ENCODE measurements at regions not wholly inside any gene's neighbourhood (a gene's known extent, or its start where the extent isn't known, plus 50 kb on each side); places are given as distances from the start of the nearest gene placed in this dataset.

DNA sequence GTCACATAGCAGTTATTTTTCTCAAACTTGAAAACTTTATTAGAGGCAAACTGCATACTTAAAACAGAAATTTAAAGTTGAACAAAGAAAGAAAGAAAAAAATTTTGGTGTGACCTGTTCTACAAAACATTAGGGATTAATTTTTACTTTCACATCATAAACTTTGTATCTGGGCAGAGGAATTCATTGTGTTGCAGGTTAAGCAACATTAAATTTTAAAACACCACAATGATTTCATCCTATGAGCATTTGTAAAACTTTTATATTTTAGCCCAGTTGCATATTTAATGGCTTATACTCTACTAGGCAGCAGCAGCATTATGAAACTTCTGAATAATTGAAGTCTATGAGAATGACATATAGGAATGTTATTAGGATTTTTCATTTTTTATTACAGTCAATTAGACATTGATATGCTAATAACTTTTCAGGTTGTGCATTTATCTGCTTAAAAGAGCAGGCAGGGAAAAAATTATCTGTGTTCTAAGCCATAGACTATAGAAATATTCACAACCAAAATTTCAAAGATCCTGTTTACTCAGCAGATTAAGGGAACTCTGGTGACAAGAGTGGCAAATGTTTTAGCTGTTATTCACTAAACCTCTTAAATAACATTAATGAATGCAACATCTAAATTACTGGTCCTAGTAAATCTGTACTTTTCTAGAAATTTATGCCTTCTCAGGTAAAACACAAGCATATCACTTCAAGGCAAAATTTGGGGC lies 1088.5 kb upstream of the CDH6 start:
- in situ Hi-C loops (cut with HindIII; ENCODE audit: low sequenced_read_pairs), result no loop called here

GRCh38 chr5:30103452-30104202 lies 1089.9 kb upstream of the CDH6 start:
- in situ Hi-C loops (cut with HindIII; ENCODE audit: low sequenced_read_pairs), result no loop called here

GRCh38 chr5:30103052-30103451 lies 1090.4 kb upstream of the CDH6 start:
- in situ Hi-C loops (cut with HindIII; ENCODE audit: low sequenced_read_pairs), result no loop called here

- in situ Hi-C loops (cut with HindIII; ENCODE audit: low sequenced_read_pairs), result no loop called here
These were observed 1091.3 kb upstream of the CDH6 start for GRCh38 chr5:30102185-30102584.

- in situ Hi-C loops (cut with HindIII; ENCODE audit: low sequenced_read_pairs), result no loop called here
These were observed 1092.6 kb upstream of the CDH6 start for GRCh38 chr5:30100929-30101328.

- in situ Hi-C loops (cut with HindIII; ENCODE audit: low sequenced_read_pairs), result no loop called here
These were observed 1093.3 kb upstream of the CDH6 start for GRCh38 chr5:30100148-30100713.

- in situ Hi-C loops (cut with HindIII; ENCODE audit: low sequenced_read_pairs), result no loop called here
These were observed 1093.9 kb upstream of the CDH6 start for GRCh38 chr5:30099634-30100033.

GRCh38 chr5:30098940-30099339 lies 1094.5 kb upstream of the CDH6 start:
- in situ Hi-C loops (cut with HindIII; ENCODE audit: low sequenced_read_pairs), result no loop called here

DNA sequence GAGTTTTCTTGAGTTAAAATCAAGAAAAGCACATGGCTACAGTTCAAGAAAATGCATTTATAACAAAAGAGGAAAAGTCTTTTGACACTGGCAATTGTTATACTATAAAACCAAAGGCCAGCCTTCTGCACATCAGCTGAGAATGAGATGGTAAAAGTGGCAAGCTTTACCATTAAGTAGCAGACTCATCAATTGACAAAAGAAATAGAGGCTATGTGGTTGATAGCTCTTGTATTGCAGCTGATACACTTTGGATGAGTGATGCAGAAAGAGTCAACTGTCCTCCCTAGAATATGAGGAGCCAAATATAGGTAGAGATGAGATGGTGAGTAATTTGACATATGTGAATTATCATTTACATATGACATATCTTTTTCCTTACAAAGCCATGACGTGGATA lies 1100.9 kb upstream of the CDH6 start:
- in situ Hi-C loops (cut with HindIII; ENCODE audit: low sequenced_read_pairs), result no loop called here

GRCh38 chr5:30069441-30070263 lies 1123.8 kb upstream of the CDH6 start:
- in situ Hi-C loops (cut with HindIII; ENCODE audit: low sequenced_read_pairs), result no loop called here

DNA sequence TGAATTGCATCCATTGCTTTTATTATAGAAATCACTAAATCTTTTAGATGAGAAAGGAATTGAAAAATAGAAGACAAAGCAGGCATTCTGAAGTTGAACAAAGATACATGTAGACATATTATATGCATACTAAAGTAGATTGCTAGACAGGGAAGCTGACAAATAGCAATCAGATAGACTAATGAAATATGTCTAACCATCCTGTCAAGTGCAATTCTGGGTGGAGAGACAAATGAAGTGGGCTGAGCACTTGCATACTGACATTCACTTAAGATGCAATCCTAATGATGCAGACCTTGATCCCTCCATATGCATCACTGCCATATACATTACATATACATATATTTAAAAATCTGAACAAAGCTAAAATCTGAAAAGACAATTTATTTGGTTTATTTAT lies 1130.0 kb upstream of the CDH6 start:
- in situ Hi-C loops (cut with HindIII; ENCODE audit: low sequenced_read_pairs), result no loop called here

GRCh38 chr5:30051976-30052375 lies 1141.5 kb upstream of the CDH6 start:
- in situ Hi-C loops (cut with HindIII; ENCODE audit: low sequenced_read_pairs), result no loop called here

GRCh38 chr5:30050056-30050815 lies 1143.2 kb upstream of the CDH6 start:
- in situ Hi-C loops (cut with HindIII; ENCODE audit: low sequenced_read_pairs), result no loop called here

DNA sequence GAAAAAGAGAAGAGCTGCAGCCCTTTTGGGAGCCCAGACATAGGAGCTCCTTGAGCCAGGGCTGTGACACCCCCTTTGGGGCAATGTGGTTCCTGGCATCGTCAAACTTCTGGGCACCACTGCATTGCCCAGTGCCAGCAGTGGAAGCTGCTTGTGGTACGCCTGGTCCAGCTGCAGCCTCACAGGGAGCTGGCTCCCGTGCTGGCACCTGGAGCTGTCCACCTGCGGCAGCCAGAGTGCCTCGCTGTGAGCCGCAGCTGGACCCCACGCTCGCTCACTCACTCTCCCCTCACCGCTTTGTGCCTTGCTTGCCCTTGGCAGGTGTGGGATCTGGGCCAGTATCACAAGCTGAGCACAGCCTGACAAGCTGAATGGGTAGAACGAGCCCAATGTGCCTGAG lies 1150.8 kb upstream of the CDH6 start:
- in situ Hi-C loops (cut with HindIII; ENCODE audit: low sequenced_read_pairs), result no loop called here

DNA sequence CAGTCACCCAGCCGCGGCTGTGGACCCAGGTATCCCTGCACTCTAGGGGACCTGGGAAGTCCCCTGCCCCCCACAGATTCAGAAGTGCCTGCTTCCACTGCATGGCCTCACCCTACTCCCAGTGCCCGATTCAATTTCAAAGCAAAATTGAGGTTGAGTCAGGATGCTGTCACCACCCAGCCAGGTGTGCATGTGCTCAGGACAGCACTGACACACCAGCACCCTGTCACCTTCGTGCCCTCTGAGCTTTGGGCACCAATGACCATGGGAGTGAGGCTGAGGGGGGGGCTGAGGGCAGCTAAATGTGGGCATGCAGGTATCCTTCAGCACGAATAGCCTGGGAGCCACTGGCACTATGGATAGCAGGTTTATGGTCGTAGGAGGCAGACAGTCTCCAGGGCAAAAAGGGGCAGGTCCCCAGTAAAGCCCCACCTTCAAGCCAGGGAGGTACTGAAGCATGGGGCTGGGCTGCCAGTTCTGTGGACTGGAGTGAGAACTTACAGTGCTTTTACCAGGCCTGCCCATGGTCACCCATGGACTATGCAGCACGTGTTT lies 1151.6 kb upstream of the CDH6 start:
- in situ Hi-C loops (cut with HindIII; ENCODE audit: low sequenced_read_pairs), result no loop called here

DNA sequence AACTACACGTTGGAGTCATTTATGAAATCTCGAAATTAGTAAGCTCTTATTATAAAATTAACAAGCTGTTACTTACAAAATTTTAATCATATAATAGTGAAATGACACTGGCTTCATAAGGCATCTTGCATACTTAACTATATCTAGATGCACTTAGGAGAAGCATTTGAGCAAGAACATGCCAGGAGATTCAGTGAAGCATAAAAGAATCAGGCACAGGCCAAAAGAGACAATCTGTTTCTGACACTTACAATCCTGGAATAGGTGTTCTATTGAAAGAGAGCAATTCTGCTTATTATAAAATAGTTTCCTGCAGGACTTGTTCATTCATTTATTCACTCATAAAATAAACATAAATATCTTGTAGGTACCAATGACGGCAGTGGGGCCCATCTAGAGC lies 1152.2 kb upstream of the CDH6 start:
- in situ Hi-C loops (cut with HindIII; ENCODE audit: low sequenced_read_pairs), result no loop called here

DNA sequence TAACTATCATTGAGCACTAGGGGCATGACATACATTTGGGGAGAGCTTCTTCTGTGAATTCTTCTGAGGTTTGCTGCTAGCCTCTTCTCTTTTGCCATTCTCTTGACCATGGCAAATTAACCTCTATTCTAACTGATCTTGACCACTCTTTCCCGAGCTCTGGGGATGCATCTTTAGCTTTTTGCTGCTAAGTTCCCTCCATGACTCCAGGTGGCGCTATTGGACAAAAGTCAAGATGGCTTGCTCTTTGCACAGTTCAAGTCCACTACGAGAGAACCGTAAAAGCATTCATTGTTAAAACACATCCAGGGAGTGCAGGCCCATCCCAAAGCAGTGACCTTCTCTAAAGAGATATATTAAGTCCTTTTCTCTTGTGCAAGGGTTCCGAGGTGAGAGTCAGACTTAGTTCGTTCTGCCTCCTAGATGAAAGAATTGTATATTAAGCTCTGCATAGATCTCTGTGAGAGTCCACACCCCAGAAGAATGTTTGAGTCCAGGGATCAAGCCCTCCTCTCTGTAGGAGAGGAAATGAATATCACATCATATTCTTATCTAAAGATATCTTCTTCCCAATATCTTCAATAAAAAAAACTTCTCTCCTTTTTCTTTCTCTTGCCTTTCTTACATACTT lies 1152.9 kb upstream of the CDH6 start:
- in situ Hi-C loops (cut with HindIII; ENCODE audit: low sequenced_read_pairs), result no loop called here

DNA sequence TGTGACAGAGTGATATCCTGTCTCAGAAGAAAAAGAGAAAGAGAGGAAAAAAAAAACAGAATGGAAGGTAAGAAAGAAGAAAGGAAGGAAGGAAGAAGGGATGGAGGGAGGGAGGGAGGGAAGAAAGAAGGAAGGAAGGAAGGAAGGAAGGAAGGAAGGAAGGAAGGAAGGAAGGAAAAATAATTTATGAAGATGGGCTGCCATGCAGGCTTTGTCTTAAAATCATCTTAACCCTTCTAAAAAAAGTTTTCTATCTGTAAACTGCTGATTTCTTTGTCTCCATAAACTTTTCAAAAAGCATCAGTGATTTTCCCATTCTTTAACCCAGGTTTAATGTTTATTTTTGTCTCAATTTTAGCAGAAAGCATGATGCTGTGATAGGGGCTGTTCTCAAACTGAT lies 1154.1 kb upstream of the CDH6 start:
- in situ Hi-C loops (cut with HindIII; ENCODE audit: low sequenced_read_pairs), result no loop called here

- in situ Hi-C loops (cut with HindIII; ENCODE audit: low sequenced_read_pairs), result no loop called here
These were observed 1158.6 kb upstream of the CDH6 start for GRCh38 chr5:30034870-30035269.

GRCh38 chr5:30030101-30030500 lies 1163.4 kb upstream of the CDH6 start:
- in situ Hi-C loops (cut with HindIII; ENCODE audit: low sequenced_read_pairs), result no loop called here
